ENCODE measurements at regions not wholly inside any gene's neighbourhood (a gene's known extent, or its start where the extent isn't known, plus 50 kb on each side); places are given as distances from the start of the nearest gene placed in this dataset.

DNA sequence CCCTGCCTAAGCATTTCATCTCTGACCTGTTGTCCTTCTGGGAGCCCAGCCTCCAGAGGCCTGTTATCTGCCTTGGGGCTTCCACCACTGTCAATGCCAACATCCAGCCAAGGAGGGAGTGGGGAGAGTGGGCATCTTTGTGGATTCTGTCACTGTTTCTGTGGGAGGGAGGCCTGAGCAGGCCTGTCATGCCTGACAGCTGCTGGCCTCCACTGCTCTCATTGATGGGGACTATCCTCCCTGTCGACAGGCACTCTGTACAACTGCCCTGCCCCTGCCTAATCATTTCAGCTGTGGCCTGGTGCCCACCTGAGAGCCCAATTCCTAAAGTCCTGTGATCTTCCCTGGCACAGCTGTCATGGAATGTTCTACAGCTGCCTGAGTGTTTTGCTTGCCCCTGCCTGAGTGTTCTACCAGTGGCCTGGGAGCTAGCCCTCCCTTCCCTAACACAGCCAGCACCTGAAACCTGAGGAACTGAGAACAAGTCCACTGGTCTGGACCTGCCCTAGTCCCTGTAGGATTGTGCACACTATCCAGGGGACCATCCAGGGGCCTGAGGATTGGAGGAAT lies 145.3 kb downstream of the FAM83B start:
- no peak overlapping the region for H3K27ac ChIP-seq (ENCODE audit: low read depth in 1 of 3, low read length in 2 of 3)
- FAIRE-seq (no peak), DNase-seq (no peak)

GRCh38 chr6:54992789-54993188 lies 146.2 kb downstream of the FAM83B start:
- peaks cover 0 to 15% of the 10 kb centered on the region in 2 donors for H3K9me3 ChIP-seq (ENCODE audit: control insufficient read depth in 2 of 2, insufficient read depth in 1 of 2, low read depth in 1 of 2, low read length in 1 of 2)
- FAIRE-seq (no peak), DNase-seq (peak in 1 of 2 donors; percentile 4)

More for the DNA sequence above, 145.3 kb downstream of the FAM83B start:
- WGBS, 3 donors: 71 to 100% (median 71%) methylated on average over 1 of the region's 1 CpG
- Histone ChIP-seq H3K27me3 (ENCODE audit: control insufficient read depth in 3 of 3, insufficient read depth in 3 of 3, low read length in 3 of 3) (no peaks in the 10 kb centered on the region), H3K36me3 (ENCODE audit: control insufficient read depth in 3 of 3, insufficient read depth in 2 of 3, low read depth in 1 of 3, low read length in 3 of 3) (peaks cover 0 to 3% (median 0%) of the 10 kb centered on the region in 3 donors), H3K4me1 (ENCODE audit: control insufficient read depth in 3 of 3, insufficient read depth in 2 of 3, low read depth in 1 of 3, low read length in 2 of 3) (peaks cover 0 to 4% (median 0%) of the 10 kb centered on the region in 3 donors), H3K9me3 (ENCODE audit: control insufficient read depth in 2 of 2, insufficient read depth in 1 of 2, low read depth in 1 of 2, low read length in 1 of 2) (peaks cover 0 to 15% of the 10 kb centered on the region in 2 donors), H3K4me3 (ENCODE audit: low read depth in 1 of 3, low read length in 3 of 3) (no peak overlapping the region)

DNA sequence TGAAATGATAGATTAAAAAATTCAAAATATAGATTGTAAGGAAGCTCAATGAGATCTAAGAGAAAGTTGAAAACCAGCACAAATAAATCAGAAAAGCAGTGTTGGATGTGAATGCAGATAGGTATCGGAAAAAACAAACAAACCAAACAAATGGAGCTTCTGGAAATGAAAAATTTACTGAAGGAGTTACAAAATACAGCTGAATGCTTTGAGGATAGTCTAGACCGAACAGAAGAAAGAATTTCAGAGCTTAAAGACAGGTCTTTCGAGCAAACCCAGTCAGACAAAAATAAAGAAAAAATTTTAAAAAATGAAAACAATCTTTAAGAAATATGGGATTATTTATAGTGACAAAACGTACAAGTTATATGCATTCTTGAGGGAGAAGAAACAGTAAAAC lies 146.7 kb downstream of the FAM83B start:
- no peak overlapping the region for H3K27ac ChIP-seq (ENCODE audit: low read depth in 1 of 3, low read length in 2 of 3)
- DNase-seq: no peak
- no peaks in the 10 kb centered on the region for H3K4me1 ChIP-seq (ENCODE audit: control insufficient read depth in 3 of 3, insufficient read depth in 2 of 3, low read depth in 1 of 3, low read length in 2 of 3)
- no peak for FAIRE-seq
- no peak overlapping the region for H3K4me3 ChIP-seq (ENCODE audit: low read depth in 1 of 3, low read length in 3 of 3)
- H3K9me3 ChIP-seq (ENCODE audit: control insufficient read depth in 2 of 2, insufficient read depth in 1 of 2, low read depth in 1 of 2, low read length in 1 of 2): peaks cover 0 to 15% of the 10 kb centered on the region in 2 donors
- WGBS, 3 donors: 87 to 91% (median 89%) methylated on average over 4 of the region's 4 CpGs
- H3K36me3 ChIP-seq (ENCODE audit: control insufficient read depth in 3 of 3, insufficient read depth in 2 of 3, low read depth in 1 of 3, low read length in 3 of 3): peaks cover 0 to 3% (median 0%) of the 10 kb centered on the region in 3 donors
- no peaks in the 10 kb centered on the region for H3K27me3 ChIP-seq (ENCODE audit: control insufficient read depth in 3 of 3, insufficient read depth in 3 of 3, low read length in 3 of 3)

More at GRCh38 chr6:54992789-54993188, 146.2 kb downstream of the FAM83B start:
- H3K4me1 ChIP-seq (ENCODE audit: control insufficient read depth in 3 of 3, insufficient read depth in 2 of 3, low read depth in 1 of 3, low read length in 2 of 3): peaks cover 0 to 4% (median 0%) of the 10 kb centered on the region in 3 donors
- H3K4me3 ChIP-seq (ENCODE audit: low read depth in 1 of 3, low read length in 3 of 3): no peak overlapping the region
- no peaks in the 10 kb centered on the region for H3K27me3 ChIP-seq (ENCODE audit: control insufficient read depth in 3 of 3, insufficient read depth in 3 of 3, low read length in 3 of 3)
- H3K27ac ChIP-seq (ENCODE audit: low read depth in 1 of 3, low read length in 2 of 3): no peak overlapping the region
- peaks cover 0 to 3% (median 0%) of the 10 kb centered on the region in 3 donors for H3K36me3 ChIP-seq (ENCODE audit: control insufficient read depth in 3 of 3, insufficient read depth in 2 of 3, low read depth in 1 of 3, low read length in 3 of 3)

GRCh38 chr6:54993948-54994347 lies 147.4 kb downstream of the FAM83B start:
- Histone ChIP-seq H3K4me3 (ENCODE audit: low read depth in 1 of 3, low read length in 3 of 3) (no peak overlapping the region), H3K4me1 (ENCODE audit: control insufficient read depth in 3 of 3, insufficient read depth in 2 of 3, low read depth in 1 of 3, low read length in 2 of 3) (no peaks in the 10 kb centered on the region), H3K27me3 (ENCODE audit: control insufficient read depth in 3 of 3, insufficient read depth in 3 of 3, low read length in 3 of 3) (no peaks in the 10 kb centered on the region), H3K36me3 (ENCODE audit: control insufficient read depth in 3 of 3, insufficient read depth in 2 of 3, low read depth in 1 of 3, low read length in 3 of 3) (peaks cover 0 to 3% (median 0%) of the 10 kb centered on the region in 3 donors), H3K27ac (ENCODE audit: low read depth in 1 of 3, low read length in 2 of 3) (no peak overlapping the region), H3K9me3 (ENCODE audit: control insufficient read depth in 2 of 2, insufficient read depth in 1 of 2, low read depth in 1 of 2, low read length in 1 of 2) (peaks cover 0 to 15% of the 10 kb centered on the region in 2 donors)
- WGBS, 3 donors: 22 to 57% (median 44%) methylated on average over 2 of the region's 2 CpGs
- DNase-seq: peak in 1 of 2 donors; percentile 63
- no peak for FAIRE-seq

DNA sequence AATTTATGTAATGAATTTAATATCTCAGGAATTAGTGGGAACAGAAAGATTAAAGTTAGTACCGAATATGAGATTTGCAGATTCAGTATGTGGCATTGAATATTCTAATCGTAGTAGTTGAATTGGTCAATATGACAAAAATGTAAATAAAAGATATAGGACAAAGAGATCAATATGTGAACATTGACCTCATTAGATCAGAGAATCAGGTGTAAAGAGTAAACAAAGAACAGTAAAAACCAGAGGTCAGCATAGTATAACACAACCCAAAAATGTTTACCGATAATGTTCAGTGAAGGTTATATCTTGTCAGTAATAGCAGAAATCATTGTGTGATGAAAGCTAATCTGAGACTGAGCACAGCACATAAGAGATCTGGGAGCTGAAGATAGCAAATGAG lies 152.0 kb downstream of the FAM83B start:
- Histone ChIP-seq H3K27ac (ENCODE audit: low read depth in 1 of 3, low read length in 2 of 3) (no peak overlapping the region), H3K9me3 (ENCODE audit: control insufficient read depth in 2 of 2, insufficient read depth in 1 of 2, low read depth in 1 of 2, low read length in 1 of 2) (peaks cover 0 to 2% of the 10 kb centered on the region in 2 donors), H3K27me3 (ENCODE audit: control insufficient read depth in 3 of 3, insufficient read depth in 3 of 3, low read length in 3 of 3) (no peaks in the 10 kb centered on the region), H3K4me1 (ENCODE audit: control insufficient read depth in 3 of 3, insufficient read depth in 2 of 3, low read depth in 1 of 3, low read length in 2 of 3) (no peaks in the 10 kb centered on the region), H3K36me3 (ENCODE audit: control insufficient read depth in 3 of 3, insufficient read depth in 2 of 3, low read depth in 1 of 3, low read length in 3 of 3) (no peaks in the 10 kb centered on the region), H3K4me3 (ENCODE audit: low read depth in 1 of 3, low read length in 3 of 3) (no peak overlapping the region)
- 20 to 75% (median 38%) methylated on average over 3 of the region's 3 CpGs for WGBS, 3 donors
- no peak for DNase-seq
- peak; percentile 64 for FAIRE-seq

DNA sequence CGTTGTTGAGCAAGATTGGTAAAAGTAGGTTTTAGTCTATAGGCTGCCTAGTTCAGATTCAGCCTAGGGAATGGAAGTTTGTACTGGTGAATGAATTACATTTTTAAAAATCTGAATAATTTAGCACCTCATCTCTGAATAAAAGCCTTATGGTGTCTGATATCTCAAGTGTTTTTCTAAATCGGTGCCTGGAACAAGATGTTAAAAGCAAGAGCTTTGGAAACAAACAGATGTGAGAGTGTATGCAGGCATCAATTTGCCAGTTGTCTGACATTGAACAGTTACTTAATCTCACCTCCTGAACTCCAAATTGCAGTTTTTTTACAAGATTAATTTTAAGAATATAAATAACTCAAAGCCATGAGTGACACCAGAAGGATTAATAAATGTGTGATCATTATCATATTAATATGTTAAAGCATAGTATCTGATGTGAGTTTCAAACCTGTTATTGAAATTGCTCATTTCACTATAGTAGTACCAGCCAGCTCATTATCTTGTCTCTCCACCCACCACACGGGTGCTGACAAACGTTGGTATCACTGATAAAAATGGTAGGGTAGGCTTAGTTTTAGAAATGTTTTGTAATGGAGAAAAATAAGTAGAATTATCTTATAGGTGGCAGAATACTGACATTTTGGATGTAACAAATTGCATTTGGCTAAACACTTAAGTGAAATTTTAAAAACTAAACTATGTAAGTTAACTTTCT lies 157.3 kb downstream of the FAM83B start:
- FAIRE-seq (no peak), DNase-seq (no peak)
- H3K4me1 ChIP-seq (ENCODE audit: control insufficient read depth in 3 of 3, insufficient read depth in 2 of 3, low read depth in 1 of 3, low read length in 2 of 3): no peaks in the 10 kb centered on the region
- H3K27ac ChIP-seq (ENCODE audit: low read depth in 1 of 3, low read length in 2 of 3): no peak overlapping the region
- no peaks in the 10 kb centered on the region for H3K36me3 ChIP-seq (ENCODE audit: control insufficient read depth in 3 of 3, insufficient read depth in 2 of 3, low read depth in 1 of 3, low read length in 3 of 3)
- H3K4me3 ChIP-seq (ENCODE audit: low read depth in 1 of 3, low read length in 3 of 3): no peak overlapping the region
- H3K9me3 ChIP-seq (ENCODE audit: control insufficient read depth in 2 of 2, insufficient read depth in 1 of 2, low read depth in 1 of 2, low read length in 1 of 2): no peaks in the 10 kb centered on the region
- H3K27me3 ChIP-seq (ENCODE audit: control insufficient read depth in 3 of 3, insufficient read depth in 3 of 3, low read length in 3 of 3): no peaks in the 10 kb centered on the region
- 57 to 72% (median 65%) methylated on average over 4 of the region's 4 CpGs for WGBS, 3 donors

DNA sequence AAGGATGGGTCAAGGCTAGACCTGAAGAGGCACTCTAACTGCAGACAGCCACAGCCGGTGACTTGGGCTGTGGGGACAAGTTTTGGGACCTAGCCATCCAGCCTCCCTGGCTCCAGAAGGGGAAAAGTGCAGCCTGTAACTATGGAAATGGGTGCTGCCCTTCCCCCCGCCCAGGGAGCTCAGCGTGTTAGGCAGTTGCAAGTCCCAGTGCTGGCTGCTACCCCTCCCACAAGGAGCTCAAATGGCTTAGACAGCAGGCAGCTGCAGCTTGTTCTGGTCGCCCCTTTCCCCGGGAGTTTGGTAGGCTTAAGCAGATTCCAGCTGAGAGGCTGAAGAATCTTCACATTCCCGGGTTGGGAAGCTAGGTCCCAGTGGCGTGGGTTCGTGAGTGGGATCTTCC lies 162.6 kb downstream of the FAM83B start:
- DNase-seq (no peak), FAIRE-seq (no peak)
- H3K27ac ChIP-seq (ENCODE audit: low read depth in 1 of 3, low read length in 2 of 3): no peak overlapping the region
- no peaks in the 10 kb centered on the region for H3K4me1 ChIP-seq (ENCODE audit: control insufficient read depth in 3 of 3, insufficient read depth in 2 of 3, low read depth in 1 of 3, low read length in 2 of 3)
- 72 to 86% (median 86%) methylated on average over 8 of the region's 8 CpGs for WGBS, 3 donors
- no peaks in the 10 kb centered on the region for H3K36me3 ChIP-seq (ENCODE audit: control insufficient read depth in 3 of 3, insufficient read depth in 2 of 3, low read depth in 1 of 3, low read length in 3 of 3)
- H3K9me3 ChIP-seq (ENCODE audit: control insufficient read depth in 2 of 2, insufficient read depth in 1 of 2, low read depth in 1 of 2, low read length in 1 of 2): no peaks in the 10 kb centered on the region
- no peaks in the 10 kb centered on the region for H3K27me3 ChIP-seq (ENCODE audit: control insufficient read depth in 3 of 3, insufficient read depth in 3 of 3, low read length in 3 of 3)
- H3K4me3 ChIP-seq (ENCODE audit: low read depth in 1 of 3, low read length in 3 of 3): no peak overlapping the region

- Histone ChIP-seq H3K36me3 (ENCODE audit: control insufficient read depth in 3 of 3, insufficient read depth in 2 of 3, low read depth in 1 of 3, low read length in 3 of 3) (no peaks in the 10 kb centered on the region), H3K27ac (ENCODE audit: low read depth in 1 of 3, low read length in 2 of 3) (no peak overlapping the region), H3K9me3 (ENCODE audit: control insufficient read depth in 2 of 2, insufficient read depth in 1 of 2, low read depth in 1 of 2, low read length in 1 of 2) (no peaks in the 10 kb centered on the region), H3K4me1 (ENCODE audit: control insufficient read depth in 3 of 3, insufficient read depth in 2 of 3, low read depth in 1 of 3, low read length in 2 of 3) (peaks cover 0 to 2% (median 0%) of the 10 kb centered on the region in 3 donors), H3K4me3 (ENCODE audit: low read depth in 1 of 3, low read length in 3 of 3) (no peak overlapping the region), H3K27me3 (ENCODE audit: control insufficient read depth in 3 of 3, insufficient read depth in 3 of 3, low read length in 3 of 3) (no peaks in the 10 kb centered on the region)
- WGBS, 3 donors: 70 to 80% (median 71%) methylated on average over 3 of the region's 3 CpGs
- FAIRE-seq (no peak), DNase-seq (no peak)
Observed at GRCh38 chr6:55011034-55011433, 163.3 kb upstream of the HCRTR2 start.

Measured in small intestine (tissue), 7 donors.